ENCODE measurements at regions not wholly inside any gene's neighbourhood (a gene's known extent, or its start where the extent isn't known, plus 50 kb on each side); places are given as distances from the start of the nearest gene placed in this dataset.

GRCh38 chr2:220491670-220492069 lies 864.2 kb downstream of the SLC4A3 start:
- no peak overlapping the region for H3K27ac ChIP-seq (ENCODE audit: low read depth, low read length)
- TF ChIP-seq, protein P1, sequence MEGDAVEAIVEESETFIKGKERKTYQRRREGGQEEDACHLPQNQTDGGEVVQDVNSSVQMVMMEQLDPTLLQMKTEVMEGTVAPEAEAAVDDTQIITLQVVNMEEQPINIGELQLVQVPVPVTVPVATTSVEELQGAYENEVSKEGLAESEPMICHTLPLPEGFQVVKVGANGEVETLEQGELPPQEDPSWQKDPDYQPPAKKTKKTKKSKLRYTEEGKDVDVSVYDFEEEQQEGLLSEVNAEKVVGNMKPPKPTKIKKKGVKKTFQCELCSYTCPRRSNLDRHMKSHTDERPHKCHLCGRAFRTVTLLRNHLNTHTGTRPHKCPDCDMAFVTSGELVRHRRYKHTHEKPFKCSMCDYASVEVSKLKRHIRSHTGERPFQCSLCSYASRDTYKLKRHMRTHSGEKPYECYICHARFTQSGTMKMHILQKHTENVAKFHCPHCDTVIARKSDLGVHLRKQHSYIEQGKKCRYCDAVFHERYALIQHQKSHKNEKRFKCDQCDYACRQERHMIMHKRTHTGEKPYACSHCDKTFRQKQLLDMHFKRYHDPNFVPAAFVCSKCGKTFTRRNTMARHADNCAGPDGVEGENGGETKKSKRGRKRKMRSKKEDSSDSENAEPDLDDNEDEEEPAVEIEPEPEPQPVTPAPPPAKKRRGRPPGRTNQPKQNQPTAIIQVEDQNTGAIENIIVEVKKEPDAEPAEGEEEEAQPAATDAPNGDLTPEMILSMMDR (IDR thresholded peaks at IDR 0.05; ENCODE audit: low read depth, low read length, poor library complexity, severe bottlenecking): no peak
- TF ChIP-seq EZH2phosphoT487 (IDR thresholded peaks at IDR 0.05; ENCODE audit: borderline replicate concordance, low read length): no peak
- no peak overlapping the region for H3K4me3 ChIP-seq (ENCODE audit: low read length)
- H3F3A ChIP-seq (ENCODE audit: control insufficient read depth, insufficient read depth): no peaks in the 10 kb centered on the region
- H3K9me3 ChIP-seq (ENCODE audit: control insufficient read depth, insufficient read depth, low read length): no peaks in the 10 kb centered on the region
- no peaks in the 10 kb centered on the region for H4K20me1 ChIP-seq (ENCODE audit: control insufficient read depth, insufficient read depth, low read depth, low read length)
- H3K79me2 ChIP-seq (ENCODE audit: control insufficient read depth, low read length): no peaks in the 10 kb centered on the region
- H3K9me2 ChIP-seq (replicated peaks; ENCODE audit: control insufficient read depth, low read length): no peaks in the 10 kb centered on the region
- no peaks in the 10 kb centered on the region for H3K4me1 ChIP-seq (ENCODE audit: control insufficient read depth, low read length)
- no peaks in the 10 kb centered on the region for H3K27me3 ChIP-seq (ENCODE audit: control insufficient read depth, low read length)
- no peaks in the 10 kb centered on the region for H3K36me3 ChIP-seq (ENCODE audit: control insufficient read depth, low read length)
- no peak overlapping the region for H3K4me2 ChIP-seq (ENCODE audit: low read length)

- no peaks in the 10 kb centered on the region for H3K9me2 ChIP-seq (replicated peaks; ENCODE audit: control insufficient read depth, low read length)
- H3K27ac ChIP-seq (ENCODE audit: low read depth, low read length): no peak overlapping the region
- H4K20me1 ChIP-seq (ENCODE audit: control insufficient read depth, insufficient read depth, low read depth, low read length): no peaks in the 10 kb centered on the region
- no peaks in the 10 kb centered on the region for H3F3A ChIP-seq (ENCODE audit: control insufficient read depth, insufficient read depth)
- no peak overlapping the region for H3K4me3 ChIP-seq (ENCODE audit: low read length)
- no peaks in the 10 kb centered on the region for H3K27me3 ChIP-seq (ENCODE audit: control insufficient read depth, low read length)
- H3K4me1 ChIP-seq (ENCODE audit: control insufficient read depth, low read length): no peaks in the 10 kb centered on the region
- no peaks in the 10 kb centered on the region for H3K79me2 ChIP-seq (ENCODE audit: control insufficient read depth, low read length)
- H3K36me3 ChIP-seq (ENCODE audit: control insufficient read depth, low read length): no peaks in the 10 kb centered on the region
- H3K9me3 ChIP-seq (ENCODE audit: control insufficient read depth, insufficient read depth, low read length): no peaks in the 10 kb centered on the region
- TF ChIP-seq, protein P1 (IDR thresholded peaks at IDR 0.05; ENCODE audit: low read depth, low read length, poor library complexity, severe bottlenecking): no peak
- no peak for TF ChIP-seq EZH2phosphoT487 (IDR thresholded peaks at IDR 0.05; ENCODE audit: borderline replicate concordance, low read length)
- no peak overlapping the region for H3K4me2 ChIP-seq (ENCODE audit: low read length)
These were observed 866.6 kb downstream of the SLC4A3 start for GRCh38 chr2:220493871-220494525.

- Histone ChIP-seq H3K4me2 (ENCODE audit: low read length) (no peak overlapping the region), H4K20me1 (ENCODE audit: control insufficient read depth, insufficient read depth, low read depth, low read length) (no peaks in the 10 kb centered on the region), H3F3A (ENCODE audit: control insufficient read depth, insufficient read depth) (no peaks in the 10 kb centered on the region), H3K36me3 (ENCODE audit: control insufficient read depth, low read length) (no peaks in the 10 kb centered on the region), H3K4me1 (ENCODE audit: control insufficient read depth, low read length) (no peaks in the 10 kb centered on the region), H3K79me2 (ENCODE audit: control insufficient read depth, low read length) (no peaks in the 10 kb centered on the region), H3K27ac (ENCODE audit: low read depth, low read length) (no peak overlapping the region), H3K9me2 (replicated peaks; ENCODE audit: control insufficient read depth, low read length) (no peaks in the 10 kb centered on the region), H3K9me3 (ENCODE audit: control insufficient read depth, insufficient read depth, low read length) (no peaks in the 10 kb centered on the region), H3K4me3 (ENCODE audit: low read length) (no peak overlapping the region), H3K27me3 (ENCODE audit: control insufficient read depth, low read length) (no peaks in the 10 kb centered on the region)
- TF ChIP-seq, protein P1 (IDR thresholded peaks at IDR 0.05; ENCODE audit: low read depth, low read length, poor library complexity, severe bottlenecking): no peak
- no peak for TF ChIP-seq EZH2phosphoT487 (IDR thresholded peaks at IDR 0.05; ENCODE audit: borderline replicate concordance, low read length)
These were observed 869.1 kb downstream of the SLC4A3 start for GRCh38 chr2:220496513-220496912.
